ENCODE measurements at regions not wholly inside any gene's neighbourhood (a gene's known extent, or its start where the extent isn't known, plus 50 kb on each side); places are given as distances from the start of the nearest gene placed in this dataset.
A peak's percentile ranks its signal among the peaks of the same experiment; 100 is the strongest.

GRCh38 chr6:170025935-170026750, 264.7 kb downstream of the DLL1 start:
- no peak for TF ChIP-seq CTCF (conservative IDR thresholded peaks at IDR 0.05)
- H3K27ac ChIP-seq = peak overlapping the region; percentile 50

DNA sequence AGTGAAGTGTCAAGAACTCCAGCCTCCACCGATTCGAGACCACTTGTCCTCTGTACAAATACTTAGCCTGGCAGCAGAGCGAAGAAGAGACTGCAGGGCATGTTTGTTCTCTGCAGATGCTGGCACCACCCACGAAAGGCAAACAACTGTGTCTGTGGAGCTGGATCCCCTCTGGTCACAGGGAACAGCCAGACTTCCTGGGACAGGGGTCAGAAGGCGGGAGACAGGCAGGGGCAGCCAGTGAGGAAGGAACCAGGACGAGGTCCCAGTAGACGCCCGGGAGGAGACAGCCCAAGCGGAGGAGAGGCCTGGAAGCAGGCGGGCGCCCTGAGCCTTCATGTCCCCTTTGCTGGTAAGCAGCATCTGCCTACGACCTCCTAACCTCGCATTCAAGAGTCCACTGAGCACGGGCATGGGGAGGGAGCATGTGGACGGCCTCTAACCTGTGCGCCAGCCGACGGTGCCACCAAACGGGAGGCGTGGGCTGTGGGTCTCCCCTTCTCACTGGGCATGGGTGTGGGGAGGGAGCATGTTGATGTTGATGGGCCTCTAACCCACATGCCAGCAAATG, 265.5 kb downstream of the DLL1 start:
- H3K27ac ChIP-seq = peak overlapping the region; percentile 50
- TF ChIP-seq CTCF (conservative IDR thresholded peaks at IDR 0.05) = no peak

DNA sequence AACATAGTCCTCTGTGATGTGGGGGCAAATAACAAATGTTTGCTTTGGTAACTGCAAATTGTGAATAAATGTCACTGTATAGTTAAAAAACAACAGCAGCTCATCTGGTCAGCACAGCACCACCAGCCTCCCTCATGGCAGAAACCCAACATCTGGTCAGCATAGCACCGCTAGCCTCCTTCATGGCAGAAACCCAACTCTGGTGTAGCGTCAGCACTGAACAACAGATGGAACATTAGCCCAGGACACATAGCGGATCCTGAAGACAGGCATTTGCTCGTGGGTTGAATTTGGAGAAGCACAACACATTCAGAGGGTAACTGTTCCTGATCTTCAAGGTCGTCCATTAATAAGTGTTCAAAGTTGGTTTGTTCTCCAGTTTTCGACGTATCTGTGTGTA, 265.9 kb downstream of the DLL1 start:
- no peak for TF ChIP-seq CTCF (conservative IDR thresholded peaks at IDR 0.05)
- peak overlapping the region; percentile 50; the same call in 1 of the 2 replicates for H3K27ac ChIP-seq

DNA sequence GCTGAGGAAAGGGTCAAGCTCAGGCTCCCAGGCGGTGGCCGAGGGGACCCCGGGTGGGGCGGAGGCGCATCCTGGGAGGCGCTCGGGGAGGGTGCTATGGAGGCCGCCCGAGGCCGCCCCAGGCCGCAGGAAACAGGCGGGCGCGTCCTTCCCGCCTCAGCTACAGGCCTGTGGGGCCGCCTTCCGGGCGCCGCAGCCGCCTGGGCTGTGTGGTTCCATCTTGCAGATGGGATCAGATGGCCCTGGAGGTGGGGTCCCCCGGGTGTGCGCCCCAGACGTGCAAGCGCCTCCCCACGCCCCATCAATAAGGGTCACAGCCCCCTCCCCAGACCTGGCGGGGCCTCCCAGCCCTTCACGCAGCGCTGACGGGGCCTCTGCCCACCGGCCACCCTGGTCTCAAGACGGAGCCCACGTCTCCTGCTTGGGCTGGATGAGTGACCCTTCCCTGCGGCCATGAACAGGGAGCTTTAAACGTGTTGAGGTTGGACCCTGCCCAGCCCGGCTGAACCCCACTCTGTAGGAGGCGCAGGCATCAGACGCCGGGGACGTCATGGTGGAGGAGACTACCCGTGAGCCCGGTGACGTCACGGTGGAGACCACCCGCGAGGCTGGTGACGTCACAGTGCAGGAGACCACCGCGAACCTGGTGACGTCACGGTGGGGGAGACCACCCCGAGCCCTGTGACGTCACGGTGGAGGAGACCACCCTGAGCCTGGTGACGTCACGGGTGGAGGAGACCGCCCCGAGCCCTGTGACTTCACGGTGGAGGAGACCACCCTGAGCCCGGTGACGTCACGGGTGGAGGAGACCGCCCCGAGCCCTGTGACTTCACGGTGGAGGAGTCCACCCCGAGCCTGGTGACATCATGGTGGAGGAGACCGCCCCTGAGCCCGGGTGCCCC, 267.0 kb downstream of the DLL1 start:
- H3K27ac ChIP-seq = no peak overlapping the region
- no peak for TF ChIP-seq CTCF (conservative IDR thresholded peaks at IDR 0.05)

- TF ChIP-seq CTCF (conservative IDR thresholded peaks at IDR 0.05) = no peak
- H3K27ac ChIP-seq = no peak overlapping the region
These were observed 267.9 kb downstream of the DLL1 start for GRCh38 chr6:170022827-170023619.

DNA sequence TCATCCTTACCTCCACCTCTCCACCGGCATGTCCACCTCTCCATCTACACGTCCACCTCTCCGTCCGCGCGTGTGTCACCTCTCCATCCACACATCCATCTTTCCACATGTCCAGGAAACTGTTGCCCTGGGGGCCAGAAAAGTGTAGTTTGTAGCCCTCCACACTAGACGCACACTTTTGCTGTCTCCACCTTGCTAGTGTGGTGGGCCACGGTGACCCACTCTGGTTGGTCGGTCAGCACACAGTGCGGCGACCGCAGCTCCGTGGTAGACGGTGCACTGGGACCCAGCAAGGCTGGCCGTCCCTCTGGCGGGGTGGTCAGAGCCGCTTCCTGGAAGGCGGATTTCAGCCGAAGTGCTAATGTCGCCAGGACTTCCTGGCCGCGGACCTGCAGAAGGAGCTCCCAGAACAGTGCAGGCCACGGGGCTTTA, 268.6 kb downstream of the DLL1 start:
- H3K27ac ChIP-seq = no peak overlapping the region
- TF ChIP-seq CTCF (conservative IDR thresholded peaks at IDR 0.05) = no peak
